HG03045 (cell line): ENCODE measurements at regions not wholly inside any gene's neighbourhood (a gene's known extent, or its start where the extent isn't known, plus 50 kb on each side); places are given as distances from the start of the nearest gene placed in this dataset.

Source experiments
- ATAC-seq: cut with Tn5 transposase; IDR thresholded peaks from one replicate; pipeline ENCODE4 v1.9.1; 2021; ENCODE audit warnings: mild to moderate bottlenecking, moderate library complexity; ENCODE audit not compliant: unreplicated experiment

DNA sequence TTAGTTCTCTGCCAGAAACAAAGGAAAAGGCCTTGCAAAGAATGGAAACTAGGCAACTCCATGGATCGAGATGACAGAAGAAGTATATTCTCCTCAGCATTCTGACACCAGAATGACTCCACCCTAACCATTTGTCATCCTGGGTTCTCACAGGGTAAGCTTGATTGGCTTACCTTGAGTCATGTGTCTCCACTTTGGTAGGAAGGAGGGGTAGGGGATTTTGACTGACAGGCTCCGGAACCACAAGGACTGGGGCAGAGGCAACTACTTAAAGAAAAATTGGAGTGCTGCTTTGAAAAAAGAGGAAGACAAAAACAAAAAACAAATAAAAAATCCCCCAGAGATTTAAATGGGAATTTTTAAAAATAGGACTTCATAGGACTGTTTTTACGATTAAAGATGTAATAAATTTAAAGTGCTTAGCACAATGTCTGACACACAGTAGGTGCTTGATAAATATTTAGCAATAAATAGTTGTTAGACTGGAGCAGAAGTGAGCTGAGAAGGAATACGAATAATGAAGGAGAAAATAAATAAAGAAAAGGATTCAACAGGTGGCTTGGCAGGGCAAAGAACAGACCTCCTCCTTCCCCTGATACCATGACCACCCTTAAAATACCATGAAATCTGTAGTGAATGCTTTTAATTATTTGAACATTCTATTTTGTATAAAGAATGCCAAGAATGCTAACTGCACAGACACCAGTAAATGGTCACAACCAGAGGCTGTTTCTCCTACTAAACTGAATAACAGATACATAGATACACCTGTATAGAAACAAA, 230.2 kb downstream of the CDCA7 start:
- no peak for ATAC-seq

DNA sequence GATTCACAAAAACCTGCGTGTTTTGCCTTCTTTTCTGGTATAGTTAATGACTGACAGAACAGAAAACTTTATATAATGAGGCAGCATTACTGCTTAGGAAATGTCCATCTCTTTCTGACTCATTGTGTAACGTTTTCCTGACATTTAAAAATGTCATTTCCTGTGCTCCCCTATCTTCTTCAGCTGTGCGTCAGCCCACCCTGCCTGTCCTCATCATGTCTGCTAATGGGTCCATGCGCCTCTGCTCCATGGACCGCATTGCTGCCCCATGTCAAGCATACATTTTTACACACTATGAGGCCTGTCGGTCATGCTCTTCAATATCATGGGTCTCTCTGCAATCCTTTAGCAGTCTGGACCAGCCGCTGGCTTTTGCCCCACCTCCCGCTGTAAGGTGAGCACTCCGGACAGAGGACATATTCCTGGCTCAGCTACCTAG, 234.3 kb downstream of the CDCA7 start:
- ATAC-seq, result no peak

DNA sequence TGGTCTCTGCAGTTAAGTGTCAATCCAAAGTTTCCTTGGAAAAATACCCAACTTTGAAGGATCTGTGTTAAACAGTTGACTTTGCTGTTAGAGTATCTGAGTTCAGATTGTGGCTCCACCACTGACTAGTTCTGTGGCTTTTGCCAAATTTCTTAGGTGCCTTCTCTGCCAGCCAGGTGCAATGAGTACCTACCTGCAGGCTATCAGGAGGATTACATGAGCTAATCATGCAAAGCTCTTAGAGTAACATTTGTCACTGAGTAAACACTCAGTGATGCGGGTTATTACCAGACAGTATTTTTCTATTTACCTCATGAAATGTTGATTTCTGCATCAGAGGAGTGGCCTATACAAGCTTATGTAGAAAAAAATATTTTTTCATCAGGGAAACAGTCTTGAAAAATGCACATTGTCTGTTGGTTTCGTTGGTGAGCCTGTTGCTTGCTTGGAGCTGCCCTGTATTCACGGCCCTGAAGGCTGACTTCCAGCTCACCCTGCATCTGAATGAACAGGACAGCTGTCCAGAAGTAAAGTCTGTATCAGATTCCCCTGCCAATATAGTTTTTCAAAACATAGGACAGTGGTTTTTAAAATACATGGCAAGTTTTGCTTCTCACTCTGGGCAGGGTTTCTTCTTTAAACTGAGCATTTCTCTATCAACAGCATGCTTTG, 235.1 kb downstream of the CDCA7 start:
- ATAC-seq, result no peak

DNA sequence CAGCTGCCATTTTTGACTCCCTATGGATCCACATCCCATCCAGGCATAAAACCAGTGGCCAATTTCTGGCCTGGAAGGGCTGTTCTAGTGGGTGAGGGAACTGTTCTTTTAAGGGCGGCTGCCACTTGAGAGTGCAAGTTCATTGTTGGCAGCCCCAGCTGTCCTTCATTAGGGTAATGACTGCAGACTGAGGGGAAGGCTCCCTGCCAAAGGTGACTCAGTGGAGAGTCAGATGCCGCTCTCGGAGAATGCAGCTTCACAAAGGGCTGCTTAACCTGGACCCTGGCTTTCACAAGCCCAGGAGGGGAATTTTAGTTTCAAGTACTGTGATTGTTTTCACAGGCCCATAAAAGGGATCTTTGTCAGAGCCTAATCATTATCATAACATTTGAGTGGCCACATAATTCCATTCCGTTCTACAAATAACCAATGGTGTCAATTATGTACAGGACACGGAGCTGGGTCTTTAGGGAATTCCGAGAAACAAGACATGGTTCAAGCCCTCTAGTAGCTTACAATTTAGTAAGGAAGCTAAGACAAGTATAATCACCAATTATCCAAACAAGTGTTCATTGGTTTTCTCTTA, 235.7 kb downstream of the CDCA7 start:
- no peak for ATAC-seq

DNA sequence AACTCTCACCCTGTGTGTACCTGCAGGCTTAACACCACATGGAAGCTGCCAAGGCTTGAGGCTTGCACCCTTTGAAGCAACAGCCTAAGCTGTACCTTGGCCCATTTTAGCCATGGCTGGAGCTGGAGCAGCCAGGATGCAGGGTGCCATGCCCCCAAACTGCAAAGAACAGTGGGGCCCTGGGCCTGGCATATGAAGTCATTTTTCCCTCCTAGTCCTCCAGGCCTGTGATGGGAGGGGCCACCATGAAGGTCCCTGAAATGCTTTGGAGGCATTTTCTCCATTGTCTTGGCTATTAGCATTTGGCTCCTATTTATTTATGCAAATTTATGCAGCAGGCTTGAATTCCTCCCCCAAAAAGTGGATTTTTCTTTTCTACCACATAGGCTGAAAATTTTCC, 238.4 kb downstream of the CDCA7 start:
- ATAC-seq, result no peak

DNA sequence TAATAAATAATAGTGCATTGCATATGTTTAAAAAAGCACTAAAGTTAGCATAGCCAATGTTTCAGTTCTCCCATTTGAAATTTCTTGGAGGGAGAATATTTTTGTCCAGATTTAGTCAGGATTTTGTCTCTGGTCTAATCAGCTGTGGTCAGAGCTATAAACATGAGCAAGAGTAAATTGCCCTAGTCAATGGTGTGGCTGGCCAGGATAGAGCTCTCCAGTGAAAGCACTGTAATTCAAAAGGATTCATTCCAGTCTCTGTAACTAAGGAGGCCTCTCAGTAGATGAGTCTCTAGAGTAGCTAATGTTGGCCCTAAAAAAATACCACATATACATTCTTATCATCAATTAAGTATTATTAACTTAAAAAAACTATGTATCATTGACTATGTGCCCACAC, 241.6 kb downstream of the CDCA7 start:
- ATAC-seq, result no peak

DNA sequence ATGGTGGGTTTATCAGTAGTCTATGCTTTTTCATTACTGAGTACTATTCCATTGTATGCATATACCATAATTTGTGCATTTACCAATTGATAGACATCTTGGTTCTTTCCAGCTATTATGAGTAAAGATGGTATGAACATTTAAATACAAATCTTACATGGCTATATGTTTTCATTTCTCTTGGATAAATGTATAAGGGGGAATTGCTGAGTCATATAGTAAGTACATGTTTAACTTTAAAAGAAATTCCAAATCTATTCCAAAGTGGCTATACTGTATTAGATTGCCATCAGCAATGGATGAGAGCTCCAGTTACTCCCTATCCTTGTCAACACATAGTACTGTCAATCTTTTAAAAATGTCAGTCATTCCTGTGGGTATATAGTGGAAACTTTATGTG, 243.9 kb downstream of the CDCA7 start:
- ATAC-seq, result no peak

DNA sequence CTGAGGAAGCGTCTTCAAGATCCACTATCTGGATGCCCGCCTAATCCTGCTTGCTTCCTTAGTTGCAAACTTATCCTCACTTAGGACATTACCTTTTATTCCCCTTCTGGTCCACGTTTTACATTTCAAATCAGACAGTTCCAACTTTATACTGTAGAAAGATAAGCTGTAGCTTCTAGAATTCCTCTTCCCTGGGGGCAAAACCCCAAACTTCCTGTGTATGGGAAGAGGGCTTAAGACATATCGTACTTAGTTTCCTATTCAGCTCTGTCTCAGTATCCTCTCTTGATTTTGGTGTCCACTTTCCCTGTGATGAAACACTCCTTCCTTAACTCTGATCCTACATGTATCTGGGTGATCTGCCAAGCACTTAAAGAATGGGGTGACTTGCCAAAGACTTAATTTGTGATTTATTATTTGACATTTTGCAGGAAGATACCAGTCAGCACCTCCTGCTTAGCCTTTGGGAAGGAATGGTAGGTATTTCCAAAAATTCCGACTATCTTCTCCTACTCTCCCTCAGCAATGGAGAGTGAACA, 245.2 kb downstream of the CDCA7 start:
- ATAC-seq, result no peak

DNA sequence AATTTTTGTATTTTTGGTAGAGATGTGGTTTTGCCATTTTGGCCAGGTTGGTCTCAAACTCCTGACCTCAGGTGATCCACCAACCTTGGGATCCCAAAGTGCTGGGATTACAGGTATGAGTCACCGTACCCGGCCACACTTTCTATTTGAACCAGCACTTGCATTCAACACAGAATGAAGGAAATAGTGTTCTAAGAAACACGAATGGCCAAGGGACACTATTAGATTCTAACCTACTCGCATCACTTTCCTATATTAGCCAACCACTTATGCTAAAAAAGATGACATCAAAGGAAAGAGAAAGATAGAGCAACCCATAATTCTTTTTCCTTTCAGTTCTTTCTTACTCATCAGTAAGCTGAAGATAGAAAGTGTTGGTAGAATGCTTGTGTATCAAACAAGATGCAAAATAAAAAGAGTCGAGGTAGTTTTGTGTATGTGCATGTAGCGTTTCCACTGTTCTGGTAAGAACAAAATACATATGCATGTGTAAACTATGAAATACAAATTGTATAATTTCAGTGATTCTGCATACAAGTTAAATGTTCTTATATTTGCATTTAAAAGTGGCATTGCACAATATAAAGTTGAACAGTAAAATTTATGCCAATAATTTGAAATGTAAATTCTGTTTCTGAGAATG, 247.6 kb downstream of the CDCA7 start:
- ATAC-seq, result no peak

DNA sequence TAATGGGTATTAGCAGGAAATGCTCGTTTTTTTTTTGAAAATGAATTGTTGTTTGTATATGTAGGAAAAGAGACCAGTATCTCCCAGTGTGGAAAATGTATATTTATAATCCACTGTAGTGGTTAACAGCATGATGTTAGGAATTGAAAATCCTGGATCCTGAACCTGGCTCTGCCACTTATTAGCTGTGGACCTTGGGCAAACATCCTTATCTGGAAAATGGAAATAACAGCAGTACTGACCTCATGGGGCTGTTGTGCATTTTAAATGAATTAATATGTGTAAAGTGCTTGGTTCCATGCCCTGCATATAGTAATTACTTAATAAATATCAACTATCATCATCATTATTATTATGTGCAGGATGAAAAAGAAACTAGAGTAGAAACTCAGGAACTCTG, 251.3 kb downstream of the CDCA7 start:
- no peak for ATAC-seq

DNA sequence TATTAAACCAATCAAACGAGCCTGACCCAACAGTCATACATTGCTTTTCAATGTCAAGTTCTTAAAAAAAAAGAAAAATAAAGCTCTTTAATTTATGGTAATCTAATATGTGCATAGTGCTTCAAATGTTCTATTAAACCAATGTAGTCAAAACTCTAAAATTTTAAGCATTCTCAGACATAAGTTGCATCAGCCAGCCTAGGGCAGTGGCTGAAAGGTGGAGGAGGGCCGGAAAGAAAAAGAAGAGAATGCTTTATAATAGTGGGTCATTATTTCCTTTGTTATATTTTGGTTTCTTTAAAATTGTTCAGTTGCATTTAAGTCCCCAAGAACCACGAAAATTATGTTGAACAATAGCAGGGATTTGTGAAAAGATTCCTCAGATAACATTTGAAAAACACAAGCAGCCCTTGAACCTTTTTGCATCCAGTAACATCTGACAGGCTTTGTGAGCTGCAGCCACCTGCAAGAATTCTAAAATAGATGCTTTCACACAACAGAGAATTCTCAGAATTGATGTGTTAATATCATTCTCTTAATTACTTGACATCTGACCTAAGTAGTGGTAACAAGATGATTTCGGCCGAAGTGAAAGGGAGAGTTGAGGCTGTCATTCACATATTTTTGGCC, 252.1 kb downstream of the CDCA7 start:
- no peak for ATAC-seq

DNA sequence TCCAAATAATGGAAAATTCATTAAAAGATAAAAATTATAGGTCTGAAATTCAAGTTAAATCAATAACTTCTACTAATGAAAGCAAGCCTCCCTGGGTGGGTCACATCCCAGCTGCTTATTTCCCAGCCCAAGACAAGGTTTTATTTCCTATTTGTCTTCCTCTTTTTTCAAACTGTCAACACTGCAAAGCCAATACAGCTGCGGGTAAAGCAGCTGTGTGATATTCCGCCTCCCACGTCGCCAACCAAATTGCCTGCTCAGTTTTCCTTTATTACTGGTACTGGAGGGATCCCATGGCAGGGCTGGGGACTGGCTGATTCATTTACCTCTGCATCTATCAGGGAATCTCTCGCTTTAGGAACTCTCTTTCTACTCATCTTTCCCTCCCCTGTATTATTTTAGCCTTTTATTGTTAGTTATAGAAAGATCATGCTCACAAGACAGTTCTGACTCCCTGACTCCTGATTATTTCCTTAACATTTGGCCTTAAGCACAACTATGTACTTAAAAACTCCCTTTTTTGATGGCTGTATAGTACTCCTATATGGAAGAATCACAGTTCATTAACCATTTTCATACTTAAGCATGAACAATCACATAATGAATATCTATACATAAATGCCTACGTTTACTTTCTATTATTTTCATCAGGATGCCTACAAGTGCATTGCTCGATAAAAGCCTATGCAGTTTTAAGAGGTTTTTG, 253.1 kb downstream of the CDCA7 start:
- ATAC-seq, result no peak

DNA sequence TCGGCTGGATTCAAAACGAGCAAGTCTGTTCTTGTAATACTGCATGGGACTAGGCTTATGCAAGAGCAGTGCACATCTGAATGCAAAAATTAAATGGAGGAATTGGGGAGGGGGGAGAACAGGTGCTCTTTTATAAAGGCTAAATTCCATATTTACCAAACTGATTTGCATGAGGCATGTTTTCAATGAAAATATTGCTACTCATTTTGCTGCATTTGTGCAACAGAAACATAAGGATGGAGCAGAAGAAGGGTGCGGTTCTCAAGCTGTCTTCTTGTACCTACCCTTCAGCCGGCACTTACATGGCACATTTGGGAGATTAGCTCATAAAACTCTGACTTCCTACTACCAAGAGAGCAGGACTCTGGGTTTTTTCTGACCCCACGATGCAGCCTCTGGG, 256.4 kb downstream of the CDCA7 start:
- no peak for ATAC-seq

DNA sequence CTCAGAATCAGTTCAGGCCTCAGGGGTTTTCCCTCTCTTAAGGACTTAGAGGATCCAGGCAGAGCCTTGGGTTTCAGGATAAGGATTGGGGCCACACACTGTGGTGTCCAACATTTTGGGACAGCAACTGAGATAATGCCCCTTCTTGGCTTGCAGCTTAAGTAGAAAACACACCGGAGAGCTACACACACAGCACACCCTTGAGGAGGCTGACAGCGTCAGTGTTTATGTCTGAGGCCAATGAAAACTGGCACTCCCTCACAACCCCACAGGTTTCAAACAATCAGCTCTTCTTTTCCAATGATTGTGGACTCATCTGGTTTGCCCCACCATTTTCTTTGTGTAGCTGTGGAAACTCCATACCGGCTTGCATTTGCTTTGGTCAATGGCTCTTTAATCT, 257.7 kb downstream of the CDCA7 start:
- ATAC-seq, result no peak

DNA sequence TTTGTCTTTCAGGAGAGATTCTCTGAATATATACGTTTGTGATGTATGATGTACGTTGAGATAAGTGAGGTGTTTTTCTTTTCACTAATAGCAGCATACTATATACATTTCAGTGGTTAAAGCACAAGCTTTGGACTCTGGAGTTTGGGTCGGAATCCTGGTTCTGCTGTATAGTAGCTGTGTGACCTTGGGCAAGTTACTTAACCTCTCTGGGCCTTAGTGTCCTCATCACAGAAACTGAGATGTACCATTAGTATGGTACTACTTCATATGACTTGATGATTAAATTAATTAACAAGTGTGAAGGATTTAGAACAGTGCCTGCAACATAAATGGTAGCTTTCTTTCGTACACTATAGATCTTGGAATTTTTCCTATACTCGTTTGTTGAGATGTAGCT, 258.7 kb downstream of the CDCA7 start:
- no peak for ATAC-seq

DNA sequence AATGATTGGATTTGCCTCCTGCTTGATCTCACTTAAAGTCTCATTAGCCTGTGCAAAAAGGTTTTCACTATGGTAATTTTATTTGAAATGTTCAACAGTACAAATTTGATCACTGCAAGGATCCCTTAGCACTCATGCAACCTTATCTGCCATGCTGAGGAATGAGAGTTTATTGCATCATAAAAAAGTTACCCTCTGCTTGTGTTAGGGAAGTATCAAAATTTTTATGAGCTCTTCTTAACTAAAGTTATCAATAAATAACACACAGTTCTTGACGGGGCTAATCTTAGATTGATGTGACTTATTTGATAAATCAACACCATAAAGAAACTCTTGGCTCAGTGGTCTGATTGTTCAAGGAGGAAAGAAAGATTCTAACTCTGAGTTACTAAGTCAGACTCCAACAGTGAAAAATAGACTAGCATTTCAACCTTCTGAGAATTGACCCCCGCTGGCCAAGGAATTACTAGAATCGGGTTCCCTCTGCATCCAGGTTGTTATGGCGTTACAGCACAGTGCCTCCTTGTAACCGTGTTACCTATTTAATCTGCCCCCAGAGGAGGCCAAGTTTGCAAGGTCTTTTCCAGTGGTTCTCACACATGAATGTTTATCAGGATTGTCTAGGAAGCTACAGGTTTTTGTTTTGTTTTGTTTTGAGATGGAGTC, 259.7 kb downstream of the CDCA7 start:
- no peak for ATAC-seq

DNA sequence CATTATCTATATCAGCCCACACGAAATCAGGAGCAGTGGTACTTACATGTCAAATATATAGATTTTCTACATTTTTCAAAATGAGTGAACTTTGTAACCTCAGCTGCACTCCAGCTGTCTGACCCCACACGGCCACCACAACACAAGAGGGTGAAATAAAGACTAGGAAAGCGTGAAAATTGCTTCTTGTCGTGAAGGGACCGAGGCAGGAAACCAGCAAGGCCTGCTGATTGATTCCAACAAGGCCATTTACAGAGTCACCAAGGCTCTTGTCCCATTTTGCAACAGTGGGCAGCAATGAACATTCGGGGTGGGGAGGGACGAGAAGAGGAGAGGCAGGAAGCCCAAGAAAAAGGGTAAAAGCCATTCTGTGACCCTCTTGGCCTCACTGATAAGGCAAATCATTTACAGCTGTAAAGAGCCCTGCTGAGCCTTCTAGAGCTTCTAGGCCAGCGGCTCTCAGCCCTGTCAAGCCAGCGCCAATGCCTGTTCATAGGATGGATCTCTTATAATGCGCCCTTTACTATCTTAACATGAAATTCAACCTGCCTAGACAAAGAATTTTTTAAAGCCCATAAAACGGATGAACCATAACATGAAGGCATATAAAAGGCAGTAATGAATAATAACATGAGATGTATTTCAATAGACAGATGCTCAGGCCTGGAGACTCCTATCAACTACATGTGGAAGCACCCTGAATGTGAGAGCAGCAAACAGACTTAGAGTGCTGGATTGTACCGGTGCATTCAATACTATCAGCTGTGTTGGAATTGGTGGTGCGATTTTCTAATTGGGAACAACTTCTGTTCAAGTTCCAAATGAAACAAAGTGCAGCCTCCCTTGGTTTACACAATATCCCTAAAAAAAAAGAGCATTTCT, 269.0 kb downstream of the CDCA7 start:
- no peak for ATAC-seq

DNA sequence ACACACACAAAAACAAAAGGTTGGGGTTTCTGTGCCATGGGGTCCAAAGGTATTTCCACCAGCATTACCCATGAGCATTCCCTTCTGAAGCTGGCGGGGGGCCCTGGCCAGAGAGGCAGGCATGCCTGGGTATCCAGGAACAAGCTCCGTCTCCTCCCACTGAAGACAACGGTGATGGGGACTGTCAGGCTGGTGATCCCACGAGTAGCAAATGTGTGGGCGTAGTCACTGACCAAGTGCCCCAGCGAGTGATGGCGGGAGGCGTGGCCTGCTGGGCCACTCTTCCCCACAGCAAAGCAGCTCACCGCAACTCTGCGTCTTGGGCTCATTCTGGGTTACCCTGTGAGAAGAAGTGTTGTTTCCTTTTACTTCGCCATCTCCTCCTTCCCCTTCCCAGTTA, 270.6 kb downstream of the CDCA7 start:
- no peak for ATAC-seq

DNA sequence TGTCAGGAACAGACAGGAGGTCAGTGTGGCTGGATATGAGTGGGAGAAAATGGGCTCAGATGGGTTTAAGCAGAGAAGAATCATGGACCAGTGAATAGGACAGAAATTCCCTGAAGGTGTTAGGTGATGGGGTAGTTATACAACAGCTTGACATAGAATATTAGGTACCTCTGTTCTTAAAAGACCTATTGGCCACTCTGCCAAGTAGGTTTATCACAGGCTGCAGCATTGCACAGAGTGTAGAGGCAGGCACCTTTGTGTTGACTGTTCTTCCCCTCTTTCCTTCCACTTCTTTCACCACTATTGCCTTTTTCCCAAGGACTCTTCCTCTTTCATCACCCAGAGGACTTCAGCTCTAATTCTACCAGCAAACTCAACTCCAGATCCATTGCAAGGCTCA, 274.4 kb downstream of the CDCA7 start:
- no peak for ATAC-seq
